ENCODE measurements at regions not wholly inside any gene's neighbourhood (a gene's known extent, or its start where the extent isn't known, plus 50 kb on each side); places are given as distances from the start of the nearest gene placed in this dataset.

DNA sequence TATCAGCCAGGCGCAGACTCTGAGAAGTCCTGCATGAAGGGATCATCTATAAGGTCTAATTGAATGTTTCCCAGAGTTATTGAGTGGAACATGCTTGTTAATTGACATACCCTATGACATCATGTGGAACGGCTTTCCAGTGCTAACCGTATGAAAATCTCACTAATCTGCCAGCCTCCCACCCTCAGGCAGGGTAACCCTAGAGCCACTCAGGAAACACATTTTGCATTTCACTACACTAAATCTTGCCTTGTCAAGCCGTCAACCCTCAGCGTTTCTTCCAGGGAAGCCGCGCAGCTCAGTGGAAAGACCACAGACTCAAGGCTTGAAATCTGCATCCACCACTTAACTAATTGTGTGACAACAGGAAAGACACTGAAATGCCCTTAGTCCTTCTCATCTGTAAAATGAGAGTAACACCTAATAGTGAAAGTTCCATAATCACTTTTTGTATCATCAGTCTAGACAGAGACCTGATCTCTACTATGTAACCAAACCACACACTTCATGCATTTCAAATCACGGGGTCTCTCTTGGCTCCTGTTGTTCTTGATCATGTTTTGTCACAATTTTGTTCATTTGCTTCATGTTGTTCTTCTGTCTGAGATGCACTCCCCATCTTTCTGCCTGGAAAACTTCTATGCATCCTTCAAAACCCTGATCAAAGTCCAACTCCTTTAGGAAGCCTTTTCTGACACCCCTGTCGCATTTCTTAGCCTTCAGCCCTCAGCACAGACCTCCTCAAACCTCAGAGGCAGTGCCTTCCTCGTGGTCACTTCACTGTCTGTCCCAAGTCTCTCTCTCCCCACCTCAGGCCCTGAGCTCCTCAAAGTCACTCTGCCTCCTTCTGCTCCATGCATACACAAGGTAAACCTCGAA is 246.5 kb downstream of the TOMM20 start:
- H3K4me2 ChIP-seq (ENCODE audit: insufficient read depth, low read length) = no peak overlapping the region
- H3K9ac ChIP-seq (ENCODE audit: insufficient read depth in 1 of 2, low read depth in 2 of 2, low read length in 2 of 2) = no peak overlapping the region
- H3K27me3 ChIP-seq (ENCODE audit: control insufficient read depth in 2 of 2, insufficient read depth in 2 of 2, low read length in 2 of 2) = no peaks in the 10 kb centered on the region
- DNase-seq (ENCODE audit: extremely low read depth in 1 of 4, low spot score in 3 of 4) (no peak), FAIRE-seq (no peak), ATAC-seq (no peak)
- TF ChIP-seq, protein P1, sequence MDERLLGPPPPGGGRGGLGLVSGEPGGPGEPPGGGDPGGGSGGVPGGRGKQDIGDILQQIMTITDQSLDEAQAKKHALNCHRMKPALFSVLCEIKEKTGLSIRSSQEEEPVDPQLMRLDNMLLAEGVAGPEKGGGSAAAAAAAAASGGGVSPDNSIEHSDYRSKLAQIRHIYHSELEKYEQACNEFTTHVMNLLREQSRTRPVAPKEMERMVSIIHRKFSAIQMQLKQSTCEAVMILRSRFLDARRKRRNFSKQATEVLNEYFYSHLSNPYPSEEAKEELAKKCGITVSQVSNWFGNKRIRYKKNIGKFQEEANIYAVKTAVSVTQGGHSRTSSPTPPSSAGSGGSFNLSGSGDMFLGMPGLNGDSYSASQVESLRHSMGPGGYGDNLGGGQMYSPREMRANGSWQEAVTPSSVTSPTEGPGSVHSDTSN (CRISPR knock-in tag; IDR thresholded peaks at IDR 0.05; ENCODE audit: low read depth) = no peak
- TF ChIP-seq, protein P1 (tag; conservative IDR thresholded peaks at IDR 0.05; ENCODE audit: low read depth) = peak; percentile 73
- TF ChIP-seq ZNF583 (CRISPR knock-in tag; IDR thresholded peaks at IDR 0.05) (no peak), ZNF23 (CRISPR knock-in tag; IDR thresholded peaks at IDR 0.05) (peak; percentile 66; the same call in 1 of the 2 replicates), MEIS2 (IDR thresholded peaks at IDR 0.05; ENCODE audit: partially characterized antibody) (peak; percentile 77), ATF7 (IDR thresholded peaks at IDR 0.05) (peak; percentile 42; the same call in 1 of the 2 replicates)
- TF ChIP-seq, protein P2, sequence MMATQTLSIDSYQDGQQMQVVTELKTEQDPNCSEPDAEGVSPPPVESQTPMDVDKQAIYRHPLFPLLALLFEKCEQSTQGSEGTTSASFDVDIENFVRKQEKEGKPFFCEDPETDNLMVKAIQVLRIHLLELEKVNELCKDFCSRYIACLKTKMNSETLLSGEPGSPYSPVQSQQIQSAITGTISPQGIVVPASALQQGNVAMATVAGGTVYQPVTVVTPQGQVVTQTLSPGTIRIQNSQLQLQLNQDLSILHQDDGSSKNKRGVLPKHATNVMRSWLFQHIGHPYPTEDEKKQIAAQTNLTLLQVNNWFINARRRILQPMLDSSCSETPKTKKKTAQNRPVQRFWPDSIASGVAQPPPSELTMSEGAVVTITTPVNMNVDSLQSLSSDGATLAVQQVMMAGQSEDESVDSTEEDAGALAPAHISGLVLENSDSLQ (IDR thresholded peaks at IDR 0.05) = peak; percentile 45
- no peaks in the 10 kb centered on the region for H3K9me3 ChIP-seq (replicated peaks; ENCODE audit: control insufficient read depth, insufficient read depth, low read depth, low read length)
- H2AFZ ChIP-seq (ENCODE audit: low read depth, low read length) = peak overlapping the region; percentile 42; the same call in 1 of the 2 replicates
- BruUV-seq (replicated peaks) = no TSS peak
- H3K9me1 ChIP-seq (ENCODE audit: control insufficient read depth, insufficient read depth, low read length) = no peaks in the 10 kb centered on the region
- H3K4me1 ChIP-seq (replicated peaks in 1 of 2; ENCODE audit: control insufficient read depth in 2 of 2, insufficient read depth in 2 of 2, low read length in 2 of 2) = peaks cover 29 to 47% of the 10 kb centered on the region in 2 experiments
- 40% methylated on average over 11 of the region's 11 CpGs for WGBS (ENCODE audit: insufficient coverage, low coverage, missing lambda C conversion rate)
- in situ Hi-C loops (cut with MboI) = no loop called here
- no peak overlapping the region for H3K27ac ChIP-seq (ENCODE audit: extremely low read depth, low read depth, low read length)
- H3K4me3 ChIP-seq = no peak overlapping the region
- ChIA-PET POLR2A (interaction anchor here (0.7 to 1.1 kb wide), 3 partner anchors 8 to 93 kb away, joined by 3 to 5 read pairs (median 3); no protein-coding TSS in a partner anchor), CTCF (ENCODE audit: low intra/inter-chr PET ratio) (no interaction called here)
- no peaks in the 10 kb centered on the region for H4K20me1 ChIP-seq (replicated peaks; ENCODE audit: control insufficient read depth, insufficient read depth, low read length)
- intact Hi-C loops (cut with micrococcal nuclease) = no loop called here
- no peaks in the 10 kb centered on the region for H3K36me3 ChIP-seq (ENCODE audit: control insufficient read depth, insufficient read depth, low read length)
- H3K79me2 ChIP-seq (ENCODE audit: control insufficient read depth, insufficient read depth, low read length) = no peaks in the 10 kb centered on the region

All from K562 (cell line).